Breast epithelium (tissue), 3 donors: ENCODE measurements at regions not wholly inside any gene's neighbourhood (a gene's known extent, or its start where the extent isn't known, plus 50 kb on each side); places are given as distances from the start of the nearest gene placed in this dataset.

Experiments
- POLR2AphosphoS5 ChIP-seq, 3 donors: sonication (generic); formaldehyde crosslinking; IDR thresholded peaks; one replicate each; pipeline ENCODE4 v1.6.1; 2017; ENCODE audit warnings: antibody characterized with exemption in 3 of 3
- TF ChIP-seq, protein P1 (sequence below), 3 donors: fragments of 450-650 bp; IDR thresholded peaks; one replicate each; pipeline ENCODE4 v1.5.1; 2016 to 2017; ENCODE audit warnings: antibody characterized with exemption in 3 of 3, mild to moderate bottlenecking in 3 of 3, moderate library complexity in 3 of 3

DNA sequence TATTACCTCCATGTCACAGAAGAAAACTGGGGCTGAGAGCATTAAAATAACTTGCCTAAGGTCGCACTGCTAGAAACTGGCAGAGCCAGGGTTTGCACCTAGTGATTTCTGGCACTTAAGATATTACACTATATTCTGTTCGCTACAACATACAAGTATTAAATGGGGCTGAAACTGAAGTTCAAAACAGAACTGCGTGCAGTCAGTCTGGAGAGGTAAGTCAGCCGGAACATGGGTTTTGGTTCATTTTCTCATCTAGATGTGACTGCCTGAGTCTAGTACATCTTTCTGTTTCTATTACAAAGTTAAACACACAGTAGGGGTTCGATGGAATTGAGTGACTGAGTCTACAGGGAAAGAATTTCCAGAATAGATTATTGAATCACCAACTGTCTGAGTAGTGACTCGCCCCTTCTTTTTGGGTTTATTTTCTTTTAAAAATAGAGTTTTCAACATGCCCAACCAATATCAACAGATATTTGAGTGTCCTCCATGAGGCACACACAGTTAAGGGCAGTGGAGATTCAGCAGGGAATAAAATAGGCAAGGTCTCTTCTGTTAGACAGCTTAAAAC, 150.8 kb downstream of the RNF152 start:
- TF ChIP-seq, protein P1, sequence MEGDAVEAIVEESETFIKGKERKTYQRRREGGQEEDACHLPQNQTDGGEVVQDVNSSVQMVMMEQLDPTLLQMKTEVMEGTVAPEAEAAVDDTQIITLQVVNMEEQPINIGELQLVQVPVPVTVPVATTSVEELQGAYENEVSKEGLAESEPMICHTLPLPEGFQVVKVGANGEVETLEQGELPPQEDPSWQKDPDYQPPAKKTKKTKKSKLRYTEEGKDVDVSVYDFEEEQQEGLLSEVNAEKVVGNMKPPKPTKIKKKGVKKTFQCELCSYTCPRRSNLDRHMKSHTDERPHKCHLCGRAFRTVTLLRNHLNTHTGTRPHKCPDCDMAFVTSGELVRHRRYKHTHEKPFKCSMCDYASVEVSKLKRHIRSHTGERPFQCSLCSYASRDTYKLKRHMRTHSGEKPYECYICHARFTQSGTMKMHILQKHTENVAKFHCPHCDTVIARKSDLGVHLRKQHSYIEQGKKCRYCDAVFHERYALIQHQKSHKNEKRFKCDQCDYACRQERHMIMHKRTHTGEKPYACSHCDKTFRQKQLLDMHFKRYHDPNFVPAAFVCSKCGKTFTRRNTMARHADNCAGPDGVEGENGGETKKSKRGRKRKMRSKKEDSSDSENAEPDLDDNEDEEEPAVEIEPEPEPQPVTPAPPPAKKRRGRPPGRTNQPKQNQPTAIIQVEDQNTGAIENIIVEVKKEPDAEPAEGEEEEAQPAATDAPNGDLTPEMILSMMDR (IDR thresholded peaks at IDR 0.05), result no peak
- no peak for TF ChIP-seq POLR2AphosphoS5 (IDR thresholded peaks at IDR 0.05)
